ENCODE measurements at regions not wholly inside any gene's neighbourhood (a gene's known extent, or its start where the extent isn't known, plus 50 kb on each side); places are given as distances from the start of the nearest gene placed in this dataset.
"Not testable (repeated sequence)": the region's sequence is repeated elsewhere in the genome, so short reads cannot be mapped to it uniquely, and the experiment has no call there.

DNA sequence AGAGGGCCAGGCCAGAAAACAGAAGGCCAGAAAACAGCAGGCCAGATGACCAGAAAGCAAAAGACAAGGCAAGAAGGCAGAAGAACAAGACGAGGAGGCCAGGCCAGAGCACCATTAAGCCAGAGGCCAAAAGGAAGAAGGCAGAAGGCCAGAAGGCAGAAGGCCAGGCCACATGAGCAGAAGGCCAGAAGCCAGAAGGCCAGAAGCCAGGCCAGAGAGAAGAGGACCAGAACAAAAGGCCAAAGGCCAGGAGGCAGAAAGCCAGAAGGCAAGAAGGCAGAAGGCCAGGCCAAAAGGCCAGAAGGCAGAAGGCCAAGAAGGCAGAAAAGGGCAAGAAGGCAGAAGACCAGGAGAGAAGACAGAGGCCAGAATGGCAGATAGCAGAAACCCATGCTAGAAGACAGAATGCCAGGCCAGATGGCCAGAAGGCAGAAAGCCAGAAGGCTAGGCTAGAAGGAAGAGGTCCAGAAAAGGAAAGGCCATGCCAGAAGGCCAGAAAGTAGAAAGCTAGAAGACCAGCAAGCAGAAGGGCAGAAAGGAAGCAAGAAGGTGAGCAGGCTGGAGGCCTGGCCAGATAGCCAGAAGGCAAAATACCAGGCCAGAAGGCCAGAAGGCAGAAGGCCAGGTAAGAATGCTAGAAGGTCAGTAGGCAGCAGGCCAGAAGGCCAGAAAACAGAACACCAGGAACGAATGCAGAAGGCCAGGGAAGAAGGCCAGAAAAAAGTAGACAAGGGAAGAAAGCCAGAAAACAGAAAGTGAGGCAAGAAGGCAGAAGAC is 187.6 kb downstream of the TUBA3C start:
- DNase-seq: no peak

DNA sequence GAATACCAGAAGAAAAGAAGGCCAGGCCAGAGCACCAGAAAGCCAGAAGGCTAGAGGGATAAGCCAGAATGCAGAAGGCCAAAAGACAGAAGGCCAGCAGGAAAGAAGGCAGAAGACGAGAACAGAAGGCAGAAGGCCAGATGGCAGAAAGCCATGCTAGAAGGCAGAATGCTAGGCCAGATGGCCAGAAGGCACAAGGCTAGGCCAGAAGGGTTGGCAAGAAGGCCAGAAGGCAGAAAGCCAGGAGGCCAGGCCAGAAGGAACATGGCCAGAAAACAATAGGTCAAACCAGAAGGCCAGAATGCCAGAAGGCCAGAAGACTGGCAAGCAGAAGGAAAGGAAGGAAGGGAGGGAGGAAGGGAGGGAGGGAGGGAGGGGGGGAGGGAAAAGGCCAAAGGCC is 188.8 kb downstream of the TUBA3C start:
- no peak for DNase-seq

DNA sequence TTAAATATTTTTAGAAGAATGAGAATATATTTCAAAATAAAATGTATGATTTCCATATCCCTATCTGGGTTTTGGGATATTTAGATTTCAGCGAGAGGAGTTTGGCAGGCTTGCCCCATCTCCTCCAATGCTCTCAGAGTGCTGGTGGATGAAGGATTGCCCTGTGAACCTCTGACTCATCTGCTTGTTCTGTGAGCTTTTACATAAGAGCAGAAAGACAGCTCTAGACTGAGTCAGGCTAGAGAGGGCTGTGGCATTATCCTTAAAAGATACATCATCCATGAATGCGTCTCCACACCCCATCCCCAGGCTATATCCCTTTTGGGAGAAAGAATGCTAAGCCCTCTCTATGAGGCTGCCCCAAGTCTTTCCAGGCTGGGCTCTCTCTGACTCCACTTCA is 190.6 kb downstream of the TUBA3C start:
- DNase-seq: no peak

DNA sequence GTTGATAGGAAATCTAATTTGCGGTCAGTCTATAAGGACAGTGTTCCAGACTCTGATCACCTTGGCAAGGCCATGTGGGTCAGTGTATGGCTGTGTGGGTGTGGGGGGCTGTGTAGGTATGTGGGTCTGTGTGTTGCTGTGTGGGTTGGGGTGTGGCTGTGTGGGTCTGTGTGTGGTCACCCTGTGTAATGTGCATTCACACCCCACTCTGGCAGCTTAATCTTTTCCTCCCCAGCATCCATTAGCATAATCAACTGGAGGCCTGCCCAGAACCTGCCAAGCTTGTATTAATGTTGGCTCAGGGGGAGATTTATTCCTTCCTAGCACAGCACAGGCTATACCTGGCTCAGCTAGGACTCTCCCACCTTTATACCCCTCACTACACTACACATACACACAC is 203.2 kb downstream of the TUBA3C start:
- DNase-seq: no peak

DNA sequence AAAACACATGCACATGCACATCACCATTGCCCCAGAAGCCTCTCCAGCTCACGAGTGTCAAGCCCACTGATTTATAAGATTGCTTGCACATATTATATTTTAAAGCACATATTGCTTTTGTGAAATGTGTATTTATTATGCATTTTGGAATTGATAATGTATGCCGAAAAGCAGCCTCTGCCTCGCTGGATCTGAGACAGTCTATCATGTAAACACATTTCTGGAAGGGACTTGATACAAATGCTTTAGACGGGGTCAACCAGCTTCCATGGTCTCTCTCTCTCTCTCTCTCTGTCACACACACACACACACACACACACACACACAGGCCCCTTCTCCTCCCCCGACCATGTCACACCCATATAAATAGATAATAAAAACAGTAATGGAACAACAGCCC is 203.8 kb downstream of the TUBA3C start:
- no peak for DNase-seq

DNA sequence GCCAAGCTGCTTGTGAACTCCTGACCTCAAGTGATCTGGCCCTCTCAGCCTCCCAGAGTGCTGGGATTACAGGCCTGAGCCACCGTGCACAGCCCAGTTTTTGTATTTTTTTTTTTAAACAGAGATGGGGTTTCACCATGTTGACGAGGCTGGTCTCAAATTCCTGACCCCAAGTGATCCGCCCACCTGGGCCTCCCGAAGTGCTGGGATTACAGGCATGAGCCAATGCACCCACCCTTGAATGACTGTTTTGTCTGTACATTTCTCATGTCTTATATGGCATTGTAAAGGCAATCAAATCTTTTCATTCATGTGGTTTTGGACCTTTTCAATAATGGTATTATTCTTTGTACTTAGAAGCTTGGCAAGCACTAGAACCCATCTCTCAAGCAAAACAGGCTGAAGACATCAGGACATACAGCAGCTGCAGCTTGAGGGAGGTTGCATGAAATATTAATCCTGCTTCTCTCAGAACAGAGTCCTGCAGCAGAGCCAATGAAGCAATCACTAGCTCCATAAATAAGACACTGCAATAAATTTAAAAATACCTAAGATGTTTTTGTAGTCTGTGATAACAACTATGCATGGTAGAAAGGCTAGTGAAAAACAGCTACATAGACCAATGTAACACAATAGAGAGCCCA is 209.9 kb downstream of the TUBA3C start:
- no peak for DNase-seq

DNA sequence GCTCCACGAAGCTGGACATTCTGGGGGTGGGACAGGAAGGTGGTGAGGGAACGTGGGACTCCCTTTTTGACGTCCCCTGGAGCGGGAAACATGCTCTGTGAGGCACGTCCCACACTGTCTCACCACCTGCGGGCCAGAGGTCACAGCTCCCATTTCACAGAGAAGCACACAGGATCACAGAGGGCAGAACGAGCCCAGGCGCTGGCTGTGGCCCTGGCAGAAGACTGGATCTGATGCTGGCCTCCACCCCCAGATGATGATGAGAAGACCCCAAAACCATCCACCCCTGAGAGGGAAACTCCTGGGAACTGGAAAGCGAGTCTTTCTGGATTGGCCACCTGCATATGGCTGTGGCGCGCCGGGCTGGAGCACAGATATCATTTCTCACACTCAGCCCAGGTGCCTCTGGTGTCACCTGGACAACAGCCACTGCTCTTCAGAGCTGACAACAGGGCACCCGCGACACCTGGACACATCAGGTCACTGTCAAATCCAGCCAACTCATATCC is 216.2 kb downstream of the TUBA3C start:
- DNase-seq: no peak

DNA sequence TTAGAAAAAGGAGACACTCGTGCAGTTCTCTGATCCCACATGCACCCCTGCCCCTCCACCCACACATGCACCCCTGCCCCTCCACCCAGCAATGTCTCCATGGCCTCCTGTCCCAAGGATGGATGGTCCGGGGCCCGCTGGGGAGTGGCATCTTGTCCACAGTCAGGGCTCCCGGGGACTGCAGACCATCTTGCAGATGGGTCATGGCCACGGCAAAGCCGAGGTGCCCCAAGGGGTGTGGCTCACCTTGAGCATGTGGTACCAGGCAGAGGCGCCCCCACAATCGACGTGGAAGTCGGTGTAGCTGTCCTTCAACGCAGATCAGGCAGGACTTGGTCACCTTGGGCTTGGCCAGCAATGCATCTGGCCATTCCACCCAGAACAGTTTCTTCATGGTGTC is 216.7 kb downstream of the TUBA3C start:
- no peak for DNase-seq

DNA sequence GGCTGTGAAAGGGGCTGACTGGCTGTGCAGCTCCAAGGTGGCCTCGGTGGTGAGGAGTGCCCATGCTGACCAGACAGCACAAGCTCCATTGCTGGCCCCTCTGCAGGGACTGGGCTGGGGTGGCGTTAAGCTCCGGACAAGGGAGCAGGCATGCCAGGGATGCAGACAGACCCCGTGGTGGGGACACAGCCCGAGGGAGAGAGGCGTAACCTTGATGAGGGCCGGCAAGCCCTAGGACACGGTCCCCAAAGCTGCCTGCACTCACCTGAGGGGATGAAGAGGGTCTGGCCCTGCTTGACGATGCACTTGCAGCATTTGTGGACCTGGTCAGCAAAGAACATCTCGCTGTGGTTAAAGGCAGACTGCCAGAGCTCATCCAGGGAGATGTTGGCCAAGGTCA is 217.9 kb downstream of the TUBA3C start:
- not testable (repeated sequence) for DNase-seq

DNA sequence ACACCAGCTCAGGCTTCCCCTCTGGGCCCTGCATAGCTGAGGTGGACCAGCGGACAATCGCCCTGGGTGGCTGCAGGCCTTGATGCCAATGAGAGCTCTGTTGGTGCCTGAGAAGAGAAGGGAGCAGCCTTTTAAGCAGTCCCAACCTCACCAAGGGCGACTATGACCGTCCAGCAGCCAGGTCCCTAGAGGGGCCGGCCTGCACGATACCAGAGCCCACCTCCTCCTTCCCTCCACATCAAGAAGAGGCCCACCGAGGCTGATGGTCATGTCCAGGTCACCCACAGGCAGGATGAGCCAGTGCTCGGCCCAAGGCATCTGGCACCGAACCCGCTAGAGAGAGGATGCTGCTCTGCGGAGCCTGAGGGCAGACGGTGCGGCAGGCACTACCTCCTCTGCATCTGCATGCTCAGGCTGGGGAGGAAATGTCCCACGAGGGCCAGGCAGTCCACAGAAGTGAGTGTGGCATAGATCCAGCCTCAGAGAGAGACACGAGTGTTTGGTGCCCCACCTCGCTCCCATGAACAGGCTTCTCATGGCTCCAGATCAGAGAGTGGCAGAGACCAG is 219.4 kb downstream of the TUBA3C start:
- no peak for DNase-seq

DNA sequence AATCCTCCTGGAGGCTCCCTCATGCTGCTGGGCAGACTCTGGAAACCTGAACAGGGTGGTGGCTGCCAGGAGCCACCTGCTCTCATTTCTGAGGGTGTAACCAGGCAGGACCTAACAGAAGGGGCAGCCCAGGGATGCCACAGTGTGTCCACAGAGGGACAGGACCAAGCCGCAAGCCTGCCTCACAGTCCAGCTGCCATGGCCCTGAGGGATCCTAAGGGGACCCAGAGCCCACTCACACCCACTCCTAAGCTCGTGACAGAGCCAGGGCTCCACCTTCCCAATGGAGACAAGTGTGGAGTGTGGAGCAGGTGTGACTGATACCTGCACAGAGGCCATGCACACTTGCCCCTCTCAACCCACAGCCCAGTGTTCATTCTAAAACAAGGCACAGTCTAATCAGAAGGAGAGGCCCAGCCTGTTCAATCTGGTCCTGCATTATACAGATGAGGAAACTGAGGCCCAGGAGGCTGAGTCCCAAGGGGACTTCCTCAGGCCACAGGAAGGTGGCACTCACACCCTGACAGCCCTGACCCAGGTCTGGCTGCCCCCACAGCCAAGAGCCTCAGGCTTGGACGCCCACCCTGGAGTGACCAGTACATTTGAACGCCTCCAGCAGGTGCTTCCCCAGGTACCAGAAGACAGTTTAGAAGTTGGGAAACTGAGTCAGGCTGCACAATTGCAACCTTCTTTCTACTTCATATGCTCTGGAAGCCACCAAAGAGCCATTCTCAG is 220.1 kb downstream of the TUBA3C start:
- DNase-seq: no peak

DNA sequence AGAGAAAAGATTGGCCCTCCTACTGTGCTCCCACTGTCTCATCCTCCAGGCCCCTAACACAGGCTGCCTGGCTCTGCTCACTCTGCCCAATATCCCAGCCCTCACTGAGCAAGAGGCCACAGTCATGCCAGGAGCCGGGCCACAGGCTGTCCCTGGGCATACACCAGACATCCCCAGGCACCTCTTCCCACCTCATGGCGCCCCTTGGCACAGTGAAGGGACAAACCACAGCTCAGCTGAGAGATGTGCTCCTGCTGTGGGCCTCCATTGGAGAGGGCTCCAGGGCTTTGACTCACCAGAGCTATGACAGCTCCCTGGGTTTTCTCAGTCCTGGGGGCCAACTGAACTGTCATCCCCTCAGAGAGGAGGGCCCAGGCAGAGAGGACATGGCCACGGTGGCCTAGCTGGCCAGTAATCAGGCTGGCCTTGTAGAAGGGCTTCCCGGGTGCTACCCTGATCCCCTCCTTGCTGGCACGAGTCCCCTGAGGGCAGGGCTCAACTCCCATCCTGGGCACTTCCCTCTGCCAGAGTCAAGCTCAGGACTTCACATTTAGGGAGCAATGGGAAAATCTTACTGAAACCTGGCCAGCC is 220.9 kb downstream of the TUBA3C start:
- no peak for DNase-seq

DNA sequence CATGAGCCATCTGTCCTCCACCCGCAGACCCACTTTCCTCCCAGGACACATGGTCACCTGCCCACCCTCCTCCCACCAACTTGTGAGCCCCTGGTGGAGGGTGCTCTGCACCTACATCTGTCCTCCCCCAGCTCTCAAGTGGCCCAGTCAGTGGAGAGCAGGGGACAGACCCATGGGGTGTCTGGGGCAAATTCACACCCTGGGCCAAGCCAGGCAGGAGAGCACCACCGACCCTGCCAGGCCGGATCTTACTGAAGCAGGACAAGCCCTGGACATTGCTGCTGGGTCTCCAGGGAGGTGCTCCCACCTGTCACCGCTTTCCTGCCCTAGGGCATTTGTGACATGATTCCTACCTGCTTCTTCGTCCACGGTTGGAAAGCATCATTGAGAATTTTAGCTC is 221.6 kb downstream of the TUBA3C start:
- DNase-seq: no peak

DNA sequence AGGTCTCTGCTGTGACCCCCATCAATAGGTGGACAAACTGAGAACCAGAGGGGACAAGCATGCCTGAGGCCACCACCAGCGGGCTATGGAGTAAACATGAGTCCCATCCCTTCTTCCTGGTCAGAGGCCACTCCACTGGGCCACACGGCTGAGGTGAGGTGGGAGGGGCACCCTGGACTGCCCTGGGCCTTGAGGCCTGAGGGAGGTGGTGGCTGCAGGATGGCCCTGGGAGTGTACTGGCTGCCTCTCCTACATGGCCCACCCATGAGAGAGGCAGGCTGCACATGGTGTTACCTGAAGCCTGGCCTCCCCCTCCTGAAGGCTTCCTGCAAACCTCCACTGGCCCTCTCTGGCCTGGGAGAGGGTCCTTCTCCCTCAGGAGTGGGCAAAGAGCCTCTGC is 222.4 kb downstream of the TUBA3C start:
- no peak for DNase-seq

DNA sequence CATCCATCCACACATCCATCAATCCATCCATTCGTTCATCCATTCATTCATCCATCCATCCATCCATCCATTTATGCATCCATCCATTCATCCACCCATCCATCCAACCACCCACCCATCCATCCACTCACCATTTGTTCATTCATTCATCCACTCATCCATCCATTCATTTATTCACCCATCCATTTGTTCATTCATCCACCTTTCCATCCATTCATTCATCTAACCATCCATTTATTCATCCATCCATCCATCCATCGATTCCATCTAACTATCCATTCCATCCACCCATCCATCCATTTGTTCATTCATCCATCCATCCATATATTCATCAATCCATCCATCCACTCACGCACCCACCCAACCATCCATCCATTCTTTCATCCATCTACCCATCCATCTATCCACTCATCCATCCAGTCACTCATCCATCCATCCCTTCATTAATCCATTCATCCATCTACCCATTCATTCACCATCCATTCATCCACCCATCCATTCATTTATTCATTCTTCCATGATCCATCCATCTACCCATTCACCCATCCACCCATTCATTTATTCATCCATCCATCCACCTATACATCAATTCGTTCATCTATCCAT is 225.0 kb downstream of the TUBA3C start:
- DNase-seq: no peak

DNA sequence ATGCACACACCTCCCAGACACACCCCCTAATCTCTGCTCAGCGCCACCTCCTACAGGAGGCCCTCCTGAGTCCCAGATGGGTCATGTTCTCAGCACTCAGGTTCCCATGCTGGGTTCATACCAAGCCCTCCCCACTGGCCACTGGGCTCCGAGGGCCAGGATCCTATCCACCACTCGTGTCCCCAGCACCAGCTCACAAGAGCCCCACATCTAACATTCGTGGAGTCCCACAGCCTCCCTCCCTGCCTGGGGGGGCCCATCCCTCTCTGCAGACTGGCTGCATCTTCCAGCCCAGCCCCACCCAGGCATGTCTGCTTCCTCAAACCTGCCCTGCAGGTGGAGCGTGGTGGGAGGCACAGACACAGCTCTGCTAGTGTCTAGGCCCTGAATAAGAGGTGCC is 227.4 kb downstream of the TUBA3C start:
- no peak for DNase-seq

DNA sequence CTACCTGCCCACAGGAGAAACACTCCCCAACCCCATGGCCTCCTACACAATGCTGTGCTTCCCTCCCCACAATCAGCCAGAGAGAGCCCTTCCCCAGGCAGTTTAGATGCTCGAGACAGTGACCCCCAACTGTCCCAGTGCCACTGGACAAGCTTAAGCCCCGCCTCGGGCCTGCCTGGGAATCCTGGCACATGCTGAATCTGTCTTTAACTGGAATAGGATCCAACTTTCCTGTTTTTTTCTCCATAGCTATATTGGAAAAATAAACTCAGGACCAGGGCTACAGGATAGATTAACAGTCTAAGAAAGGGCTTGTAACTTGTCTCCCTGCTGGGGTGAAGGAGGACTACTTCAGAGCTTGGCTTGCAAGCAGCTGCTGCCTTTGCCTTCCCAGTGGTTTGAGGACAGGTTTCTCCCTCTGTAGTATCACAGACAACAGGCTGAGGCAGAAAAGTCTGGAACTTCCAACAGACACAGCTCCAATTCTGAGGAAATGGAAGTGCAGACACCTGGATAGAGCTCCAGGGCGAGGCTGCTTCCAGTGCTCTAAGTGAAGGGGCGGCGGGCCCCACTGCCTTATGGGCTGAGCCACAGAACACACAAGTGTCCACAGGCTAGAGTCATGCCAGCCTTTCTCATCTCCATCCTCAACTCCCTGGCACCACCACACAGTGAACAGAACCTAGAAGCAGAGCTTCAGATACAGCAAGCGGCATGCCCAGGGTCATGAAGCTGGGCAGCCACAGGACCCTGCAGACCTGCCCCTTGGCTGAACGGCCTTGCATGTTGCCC is 228.3 kb downstream of the TUBA3C start:
- no peak for DNase-seq

DNA sequence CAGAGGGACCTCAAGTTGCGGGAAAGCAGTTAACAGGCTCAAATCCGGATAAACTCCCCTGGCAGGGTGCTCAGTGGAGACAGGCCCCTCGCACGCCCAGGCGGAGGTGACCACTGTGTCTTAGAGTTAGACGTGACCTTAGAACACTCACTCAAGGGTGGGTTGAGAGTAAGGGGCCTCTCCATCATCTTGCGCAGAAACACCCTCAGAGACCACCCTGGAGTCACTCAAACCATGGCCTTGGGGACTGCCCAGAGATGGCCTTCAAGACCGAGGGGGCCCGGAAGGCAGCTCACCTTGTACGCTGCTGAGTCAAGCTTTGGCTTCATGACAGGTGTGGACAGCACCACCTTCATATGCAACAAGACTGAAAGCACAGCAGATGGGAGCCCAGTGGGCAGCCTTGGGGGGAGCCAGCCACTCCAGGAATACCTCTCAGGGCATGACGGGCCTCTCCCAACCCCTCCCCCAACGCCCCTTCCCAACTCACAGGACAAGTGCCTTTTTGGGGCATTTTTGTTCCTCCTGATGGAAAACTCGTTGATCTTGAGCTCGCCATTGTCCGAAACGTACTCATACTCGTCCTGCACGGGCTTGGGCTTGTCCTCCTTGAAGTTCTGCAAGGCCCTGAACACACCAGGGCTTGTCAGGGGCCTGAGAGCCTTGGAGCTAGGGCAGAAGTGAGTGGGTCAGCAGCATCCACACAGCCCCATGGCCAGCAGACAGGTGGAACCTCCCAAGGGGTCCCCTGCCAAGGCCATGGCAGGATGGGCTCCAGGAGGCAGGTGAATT is 229.2 kb downstream of the TUBA3C start:
- no peak for DNase-seq

DNA sequence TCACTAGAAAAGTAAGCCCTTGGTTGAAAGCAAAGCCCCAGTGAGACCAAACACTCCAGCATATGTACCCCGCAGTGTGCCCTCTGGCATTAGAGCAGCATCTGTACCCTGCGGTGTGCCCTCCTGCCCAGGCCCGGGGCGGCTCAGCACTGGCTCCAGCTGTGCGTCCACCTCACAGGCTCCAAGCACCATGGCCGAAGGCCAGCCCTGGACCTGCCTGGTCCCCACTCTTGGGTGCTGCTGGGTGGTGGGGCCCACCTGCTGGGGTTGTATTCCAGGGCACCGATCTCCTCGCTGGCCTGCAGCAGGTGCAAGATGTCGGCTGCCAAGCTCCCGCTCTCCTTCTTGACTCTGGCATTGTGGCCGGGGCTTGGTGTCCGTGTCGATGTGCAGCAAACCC is 230.2 kb downstream of the TUBA3C start:
- no peak for DNase-seq

DNA sequence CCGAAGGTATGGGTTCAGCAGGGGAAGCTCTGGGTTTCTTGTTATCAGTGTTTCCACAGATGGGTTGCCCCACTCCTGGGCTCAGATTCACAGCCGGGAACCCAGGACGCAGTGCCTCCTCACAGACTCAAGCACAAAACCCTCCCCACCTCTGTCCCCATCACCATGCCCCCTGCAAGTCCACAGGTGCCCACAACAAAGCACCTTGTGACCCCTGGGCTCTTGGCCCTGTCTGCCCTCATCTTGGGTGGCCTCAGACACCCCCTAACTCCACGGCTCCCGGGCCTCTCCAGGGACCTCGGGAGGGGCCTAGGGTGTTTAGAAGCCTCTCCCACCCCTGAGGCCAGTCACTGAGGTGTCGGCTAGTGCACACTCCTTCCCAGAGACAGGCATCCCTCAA is 231.7 kb downstream of the TUBA3C start:
- DNase-seq: no peak

DNA sequence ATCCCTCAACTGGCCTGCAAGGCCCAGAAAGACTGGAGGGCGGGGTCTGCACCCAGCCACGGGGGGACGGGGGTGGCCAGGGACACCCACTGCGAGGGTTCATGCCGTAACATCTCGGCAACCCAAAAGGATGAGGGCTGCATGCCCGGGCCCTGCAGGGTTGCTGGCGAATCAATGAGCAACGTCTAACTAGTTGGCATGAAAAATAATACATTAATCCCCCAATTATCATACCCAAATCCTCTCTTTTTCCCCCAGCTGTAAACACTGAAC is 232.2 kb downstream of the TUBA3C start:
- DNase-seq: no peak
